ENCODE measurements at regions not wholly inside any gene's neighbourhood (a gene's known extent, or its start where the extent isn't known, plus 50 kb on each side); places are given as distances from the start of the nearest gene placed in this dataset.

DNA sequence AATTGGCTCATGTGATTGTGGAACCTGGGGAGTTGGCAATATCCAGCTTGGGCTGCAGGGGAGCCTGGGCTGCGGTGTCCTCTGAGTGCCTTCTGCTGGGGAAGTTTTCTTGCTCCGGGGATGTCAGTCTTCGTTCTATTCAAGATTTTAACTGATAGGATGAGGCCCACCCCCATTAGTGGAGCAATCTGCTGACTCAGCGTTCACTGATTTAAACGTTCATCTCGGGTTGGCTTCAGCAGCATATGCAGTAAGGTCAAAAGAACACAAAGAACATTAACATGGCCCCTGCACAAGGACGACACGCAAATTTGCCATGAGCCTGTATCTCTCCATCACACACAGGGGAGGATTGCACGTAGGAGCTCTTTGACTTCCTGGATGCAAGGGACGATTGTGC, 360.6 kb upstream of the ADARB2 start:
- CTCF ChIA-PET (ENCODE audit: unreplicated experiment) = no interaction called here

DNA sequence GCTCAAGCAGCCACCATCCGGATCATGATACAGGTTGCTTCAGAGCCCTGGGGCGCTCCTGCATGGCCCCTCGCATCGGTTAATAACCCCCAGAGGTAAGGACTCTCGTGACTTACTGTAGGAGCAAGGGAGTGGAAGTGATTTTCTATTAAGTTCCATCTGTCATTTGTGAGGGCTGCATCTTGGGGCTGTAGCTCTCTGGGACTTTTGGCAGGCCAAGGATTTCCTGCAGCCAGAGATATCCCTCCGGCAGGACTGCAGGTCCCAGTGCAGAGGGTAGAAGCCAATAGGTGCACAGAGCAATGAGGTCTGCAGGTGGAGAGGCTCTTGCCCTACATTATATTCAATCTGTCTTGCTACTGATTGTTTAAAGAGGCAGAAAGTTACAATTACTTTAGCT, 356.8 kb upstream of the ADARB2 start:
- intact Hi-C loops (cut with micrococcal nuclease; ENCODE audit: unreplicated experiment) = no loop called here

More for the DNA sequence above, 360.6 kb upstream of the ADARB2 start:
- Histone ChIP-seq H3K4me3 (ENCODE audit: low read depth, low read length, poor library complexity, severe bottlenecking) (no peak overlapping the region), H3K9me2 (ENCODE audit: insufficient read depth, low read length) (no peaks in the 10 kb centered on the region), H3K79me2 (ENCODE audit: insufficient read depth, low read depth, low read length) (no peaks in the 10 kb centered on the region), H3K4me1 (ENCODE audit: insufficient read depth, low read length, poor library complexity, severe bottlenecking) (no peaks in the 10 kb centered on the region), H3K4me2 (ENCODE audit: low read length) (no peak overlapping the region), H3K36me3 (ENCODE audit: insufficient read depth, low read length) (no peaks in the 10 kb centered on the region), H2AFZ (ENCODE audit: low read length) (no peak overlapping the region), H3K27ac (ENCODE audit: low read depth, low read length, poor library complexity, severe bottlenecking) (no peak overlapping the region), H4K20me1 (ENCODE audit: insufficient read depth, low read length) (no peaks in the 10 kb centered on the region), H3K9me3 (ENCODE audit: low read length) (no peaks in the 10 kb centered on the region)
- intact Hi-C loops (cut with micrococcal nuclease; ENCODE audit: unreplicated experiment) = no loop called here
- POLR2A ChIA-PET = interaction anchor here (0.6 kb wide), 1 partner anchor 14 kb away, joined by 3 read pairs; no protein-coding TSS in a partner anchor
- BruUV-seq (replicated peaks) = no TSS peak
- no peak for TF ChIP-seq EZH2phosphoT487 (IDR thresholded peaks at IDR 0.05; ENCODE audit: borderline replicate concordance, low read depth, low read length)
- TF ChIP-seq CTCF (conservative IDR thresholded peaks at IDR 0.05; ENCODE audit: low read length) = no peak
- DNase-seq (ENCODE audit: low spot score) = no peak

More for the DNA sequence above, 356.8 kb upstream of the ADARB2 start:
- Histone ChIP-seq H3K79me2 (ENCODE audit: insufficient read depth, low read depth, low read length) (no peaks in the 10 kb centered on the region), H3K4me3 (ENCODE audit: low read depth, low read length, poor library complexity, severe bottlenecking) (no peak overlapping the region), H3K4me1 (ENCODE audit: insufficient read depth, low read length, poor library complexity, severe bottlenecking) (no peaks in the 10 kb centered on the region), H3K9me2 (ENCODE audit: insufficient read depth, low read length) (no peaks in the 10 kb centered on the region), H2AFZ (ENCODE audit: low read length) (no peak overlapping the region), H3K4me2 (ENCODE audit: low read length) (no peak overlapping the region), H3K27ac (ENCODE audit: low read depth, low read length, poor library complexity, severe bottlenecking) (no peak overlapping the region), H3K9me3 (ENCODE audit: low read length) (no peaks in the 10 kb centered on the region), H4K20me1 (ENCODE audit: insufficient read depth, low read length) (no peaks in the 10 kb centered on the region), H3K36me3 (ENCODE audit: insufficient read depth, low read length) (no peaks in the 10 kb centered on the region)
- no peak for DNase-seq (ENCODE audit: low spot score)
- ChIA-PET CTCF (ENCODE audit: unreplicated experiment) (no interaction called here), POLR2A (no interaction called here)
- no TSS peak for BruUV-seq (replicated peaks)
- TF ChIP-seq CTCF (conservative IDR thresholded peaks at IDR 0.05; ENCODE audit: low read length) (no peak), EZH2phosphoT487 (IDR thresholded peaks at IDR 0.05; ENCODE audit: borderline replicate concordance, low read depth, low read length) (no peak)
